HCT116 (cell line): ENCODE measurements at regions not wholly inside any gene's neighbourhood (a gene's known extent, or its start where the extent isn't known, plus 50 kb on each side); places are given as distances from the start of the nearest gene placed in this dataset.

Experiments
- ATAC-seq: fragments of 200-7000 bp; cut with Tn5 transposase; 2 replicates; pipeline ENCODE4 v1.9.1; 2020; ENCODE audit warnings: mild to moderate bottlenecking, moderate library complexity
- BruUV-seq: library from RNA; stranded (reverse); fragments of 400-500 nt; replicated peaks from 2 replicates; lab custom pipeline; 2021; lab: Mats Ljungman, UMichigan
- CTCF ChIA-PET: fragments of 300-600 bp; sonication (Branson Sonifier 250); formaldehyde crosslinking; loops from one replicate; lab custom pipeline; 2021; ENCODE audit warnings: antibody characterized with exemption; lab: Charles Lee
- POLR2A ChIA-PET: fragments of 300-600, 350-600 bp; sonication (Branson Sonifier 250); formaldehyde crosslinking; loops from one replicate; lab custom pipeline; 2021; ENCODE audit warnings: antibody characterized with exemption; lab: Charles Lee
- RAD21 ChIA-PET, 2 experiments: fragments of 300-600 bp; sonication (Branson Sonifier 250); formaldehyde crosslinking; loops; one replicate each; lab custom pipeline; 2023; ENCODE audit warnings: low total read pairs in 2 of 2; ENCODE audit not compliant: uncharacterized antibody in 2 of 2, unreplicated experiment in 2 of 2, low non-redundant PET in 1 of 2; lab: Charles Lee
- DNase-seq: peaks from one replicate; pipeline ENCODE4 v3.0.0-alpha.2; 2010; ENCODE audit warnings: low read depth, low spot score
- H2AFZ ChIP-seq: fragments of 200-600 bp; shearing (Covaris generic), sonication (generic); 2 replicates; pipeline ENCODE4 v1.6.1; 2017; ENCODE audit warnings: low read depth, mixed run types, mixed read lengths, antibody characterized with exemption, low read length; ENCODE audit not compliant: poor library complexity, severe bottlenecking
- H3K27ac ChIP-seq: 2 replicates; pipeline ENCODE4 v1.5.1; 2012; ENCODE audit warnings: low read depth, low read length
- H3K27me3 ChIP-seq: fragments of 200-600 bp; sonication (generic); 2 replicates; pipeline ENCODE4 v1.6.1; 2016; ENCODE audit warnings: mixed run types, low read length, mixed read lengths; ENCODE audit not compliant: insufficient read depth
- H3K36me3 ChIP-seq, 2 experiments: fragments of 200-500 bp in 1 of 2; fragments of 200-600 bp in 1 of 2; sonication (Bioruptor generic) in 1 of 2; sonication (generic) in 1 of 2; 2 replicates each; pipeline versions ENCODE4 v1.5.1 to v1.6.1; 2014 to 2016; ENCODE audit warnings: low read length in 2 of 2, inconsistent platforms in 1 of 2, mixed read lengths in 1 of 2, mixed run types in 1 of 2; ENCODE audit not compliant: insufficient read depth in 2 of 2, control insufficient read depth in 1 of 2
- H3K4me1 ChIP-seq, 2 experiments: fragments of 200-600 bp in 1 of 2; sonication (generic) in 1 of 2; 2 replicates each; pipeline versions ENCODE4 v1.5.1 to v1.6.1; 2012 to 2017; ENCODE audit warnings: low read length in 2 of 2, inconsistent platforms in 1 of 2, mild to moderate bottlenecking in 1 of 2, mixed read lengths in 1 of 2, mixed run types in 1 of 2, moderate library complexity in 1 of 2; ENCODE audit not compliant: insufficient read depth in 2 of 2, control insufficient read depth in 1 of 2
- H3K4me2 ChIP-seq: fragments of 200-600 bp; sonication (generic); 2 replicates; pipeline ENCODE4 v1.6.1; 2017; ENCODE audit warnings: mixed run types, low read length, mixed read lengths
- H3K4me3 ChIP-seq, 2 experiments: fragments of 200-600 bp in 1 of 2; sonication (generic) in 1 of 2; replicated peaks in 1 of 2; 2 replicates each; pipeline ENCODE4 v1.5.1; 2011 to 2016; ENCODE audit warnings: low read length in 2 of 2, control low read depth in 1 of 2, low read depth in 1 of 2, mild to moderate bottlenecking in 1 of 2, mixed read lengths in 1 of 2, mixed run types in 1 of 2
- H3K79me2 ChIP-seq: fragments of 200-600 bp; sonication (generic); 2 replicates; pipeline ENCODE4 v1.6.1; 2017; ENCODE audit warnings: mild to moderate bottlenecking, mixed run types, low read length, moderate library complexity, mixed read lengths; ENCODE audit not compliant: insufficient read depth
- H3K9ac ChIP-seq: fragments of 200-600 bp; sonication (generic); 2 replicates; pipeline ENCODE4 v1.6.1; 2016; ENCODE audit warnings: low read length, mixed read lengths
- H3K9me2 ChIP-seq: fragments of 200-600 bp; sonication (generic), shearing (Covaris generic); 2 replicates; pipeline ENCODE4 v1.6.1; 2017; ENCODE audit warnings: mixed run types, mild to moderate bottlenecking, moderate library complexity; ENCODE audit not compliant: insufficient read depth
- H3K9me3 ChIP-seq, 2 experiments: fragments of 200-500 bp in 1 of 2; fragments of 200-600 bp in 1 of 2; sonication (Bioruptor generic) in 1 of 2; sonication (generic) in 1 of 2; 2 replicates each; pipeline ENCODE4 v1.6.1; 2014 to 2017; ENCODE audit warnings: low read length in 2 of 2, mixed read lengths in 2 of 2, inconsistent platforms in 1 of 2, low read depth in 1 of 2, mild to moderate bottlenecking in 1 of 2, mixed run types in 1 of 2, moderate library complexity in 1 of 2; ENCODE audit not compliant: control insufficient read depth in 1 of 2, insufficient read depth in 1 of 2
- H4K20me1 ChIP-seq: fragments of 200-600 bp; sonication (generic), shearing (Covaris generic); 2 replicates; pipeline ENCODE4 v1.6.1; 2017; ENCODE audit warnings: mixed run types, mild to moderate bottlenecking, moderate library complexity; ENCODE audit not compliant: insufficient read depth
- EGR1 ChIP-seq: IDR thresholded peaks from 2 replicates; pipeline ENCODE4 v1.6.1; 2012; ENCODE audit warnings: low read depth
- EZH2 ChIP-seq: fragments of 200-600 bp; sonication (generic); IDR thresholded peaks from 2 replicates; pipeline ENCODE4 v1.6.1; 2017; ENCODE audit warnings: antibody characterized with exemption, mixed run types
- EZH2phosphoT487 ChIP-seq: fragments of 200-600 bp; IDR thresholded peaks from 2 replicates; pipeline ENCODE4 v1.6.1; 2018; ENCODE audit warnings: antibody characterized with exemption, borderline replicate concordance
- FOSL1 ChIP-seq: IDR thresholded peaks from 2 replicates; pipeline ENCODE4 v1.6.1; 2012; ENCODE audit warnings: low read depth
- POLR2A ChIP-seq: IDR thresholded peaks from 2 replicates; pipeline ENCODE4 v1.7.0; 2011; ENCODE audit warnings: borderline replicate concordance; ENCODE audit not compliant: insufficient read depth, insufficient read length; ENCODE audit errors: extremely low read depth
- RAD21 ChIP-seq: IDR thresholded peaks from 2 replicates; pipeline ENCODE4 v1.6.1; 2012; ENCODE audit warnings: low read depth, mild to moderate bottlenecking
- intact Hi-C: fragments of 100-400 bp; cut with micrococcal nuclease; formaldehyde crosslinking; loops from 2 replicates; pipeline ENCODE4 v1.10.0; 2022
- TF ChIP-seq, protein P1 (sequence below): IDR thresholded peaks from 2 replicates; pipeline ENCODE4 v1.6.1; 2012
- TF ChIP-seq, protein P2 (sequence below): IDR thresholded peaks from 2 replicates; pipeline ENCODE4 v1.6.1; 2012; ENCODE audit warnings: low read depth

DNA sequence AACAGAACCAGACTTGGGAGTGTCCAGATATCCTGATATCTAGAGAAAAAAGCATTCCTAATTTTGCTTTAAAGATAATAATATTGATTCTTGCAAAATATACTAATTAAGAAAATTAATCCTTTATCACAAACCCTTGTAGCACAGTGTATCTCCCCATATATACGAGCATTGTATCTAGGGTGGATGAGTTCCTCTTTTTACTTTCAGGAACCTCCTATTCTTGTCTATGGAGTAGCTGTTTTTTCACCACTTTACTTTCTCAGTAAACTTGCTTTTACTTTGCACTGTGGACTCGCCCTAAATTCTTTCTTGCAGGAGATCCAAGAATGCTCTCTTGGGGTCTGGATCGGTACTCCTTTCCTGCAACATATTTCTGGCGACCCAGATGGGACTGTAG is 103.9 kb downstream of the GLUD2 start:
- Histone ChIP-seq H3K4me2 (no peak overlapping the region), H4K20me1 (no peaks in the 10 kb centered on the region), H3K4me1 (no peaks in the 10 kb centered on the region), H3K9me2 (no peaks in the 10 kb centered on the region), H3K79me2 (no peaks in the 10 kb centered on the region), H3K4me3 (no peak overlapping the region), H2AFZ (no peak overlapping the region), H3K27me3 (no peaks in the 10 kb centered on the region), H3K9ac (no peak overlapping the region), H3K9me3 (no peaks in the 10 kb centered on the region), H3K36me3 (no peaks in the 10 kb centered on the region), H3K27ac (no peak overlapping the region)
- BruUV-seq, result no TSS peak
- POLR2A ChIA-PET, result no interaction called here
- CTCF ChIA-PET, result no interaction called here
- RAD21 ChIA-PET, result no interaction called here
- TF ChIP-seq FOSL1 (no peak), EGR1 (no peak), POLR2A (no peak), RAD21 (no peak), EZH2phosphoT487 (no peak), EZH2 (no peak)
- TF ChIP-seq, protein P1, sequence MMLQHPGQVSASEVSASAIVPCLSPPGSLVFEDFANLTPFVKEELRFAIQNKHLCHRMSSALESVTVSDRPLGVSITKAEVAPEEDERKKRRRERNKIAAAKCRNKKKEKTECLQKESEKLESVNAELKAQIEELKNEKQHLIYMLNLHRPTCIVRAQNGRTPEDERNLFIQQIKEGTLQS, result no peak
- TF ChIP-seq, protein P2, sequence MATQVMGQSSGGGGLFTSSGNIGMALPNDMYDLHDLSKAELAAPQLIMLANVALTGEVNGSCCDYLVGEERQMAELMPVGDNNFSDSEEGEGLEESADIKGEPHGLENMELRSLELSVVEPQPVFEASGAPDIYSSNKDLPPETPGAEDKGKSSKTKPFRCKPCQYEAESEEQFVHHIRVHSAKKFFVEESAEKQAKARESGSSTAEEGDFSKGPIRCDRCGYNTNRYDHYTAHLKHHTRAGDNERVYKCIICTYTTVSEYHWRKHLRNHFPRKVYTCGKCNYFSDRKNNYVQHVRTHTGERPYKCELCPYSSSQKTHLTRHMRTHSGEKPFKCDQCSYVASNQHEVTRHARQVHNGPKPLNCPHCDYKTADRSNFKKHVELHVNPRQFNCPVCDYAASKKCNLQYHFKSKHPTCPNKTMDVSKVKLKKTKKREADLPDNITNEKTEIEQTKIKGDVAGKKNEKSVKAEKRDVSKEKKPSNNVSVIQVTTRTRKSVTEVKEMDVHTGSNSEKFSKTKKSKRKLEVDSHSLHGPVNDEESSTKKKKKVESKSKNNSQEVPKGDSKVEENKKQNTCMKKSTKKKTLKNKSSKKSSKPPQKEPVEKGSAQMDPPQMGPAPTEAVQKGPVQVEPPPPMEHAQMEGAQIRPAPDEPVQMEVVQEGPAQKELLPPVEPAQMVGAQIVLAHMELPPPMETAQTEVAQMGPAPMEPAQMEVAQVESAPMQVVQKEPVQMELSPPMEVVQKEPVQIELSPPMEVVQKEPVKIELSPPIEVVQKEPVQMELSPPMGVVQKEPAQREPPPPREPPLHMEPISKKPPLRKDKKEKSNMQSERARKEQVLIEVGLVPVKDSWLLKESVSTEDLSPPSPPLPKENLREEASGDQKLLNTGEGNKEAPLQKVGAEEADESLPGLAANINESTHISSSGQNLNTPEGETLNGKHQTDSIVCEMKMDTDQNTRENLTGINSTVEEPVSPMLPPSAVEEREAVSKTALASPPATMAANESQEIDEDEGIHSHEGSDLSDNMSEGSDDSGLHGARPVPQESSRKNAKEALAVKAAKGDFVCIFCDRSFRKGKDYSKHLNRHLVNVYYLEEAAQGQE, result no peak
- ATAC-seq, result no peak
- intact Hi-C loops, result no loop called here
- no peak for DNase-seq
